PC-9 (cell line): ENCODE measurements at regions not wholly inside any gene's neighbourhood (a gene's known extent, or its start where the extent isn't known, plus 50 kb on each side); places are given as distances from the start of the nearest gene placed in this dataset.

Source experiments
- EZH2 ChIP-seq: fragments of 200-600 bp; sonication (generic); IDR thresholded peaks from 2 replicates; pipeline ENCODE4 v1.8.0; 2017; ENCODE audit warnings: antibody characterized with exemption, low read depth
- TF ChIP-seq, protein P1 (sequence below): fragments of 200-600 bp; sonication (generic); conservative IDR thresholded peaks from 2 replicates; pipeline ENCODE4 v1.6.1; 2017; ENCODE audit warnings: mixed run types, antibody characterized with exemption, mild to moderate bottlenecking, moderate library complexity

DNA sequence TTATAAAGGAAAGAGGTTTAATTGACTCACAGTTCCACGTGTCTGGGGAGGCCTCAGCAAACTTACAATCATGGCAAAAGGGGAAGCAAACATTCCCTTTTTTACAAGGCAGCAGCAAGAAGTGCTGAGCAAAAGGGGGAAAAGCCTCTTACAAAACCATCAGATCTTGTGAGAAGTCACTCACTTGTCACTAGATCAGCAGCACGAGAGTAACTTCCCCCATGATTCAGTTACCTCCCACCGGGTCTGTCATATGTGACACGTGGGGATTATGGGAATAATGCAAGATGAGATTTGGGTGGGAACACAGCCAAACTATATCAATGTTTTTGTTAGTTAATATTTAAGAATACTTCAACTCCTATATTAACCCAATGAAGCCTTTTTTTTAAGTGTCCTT lies 275.2 kb upstream of the CDH9 start:
- TF ChIP-seq, protein P1, sequence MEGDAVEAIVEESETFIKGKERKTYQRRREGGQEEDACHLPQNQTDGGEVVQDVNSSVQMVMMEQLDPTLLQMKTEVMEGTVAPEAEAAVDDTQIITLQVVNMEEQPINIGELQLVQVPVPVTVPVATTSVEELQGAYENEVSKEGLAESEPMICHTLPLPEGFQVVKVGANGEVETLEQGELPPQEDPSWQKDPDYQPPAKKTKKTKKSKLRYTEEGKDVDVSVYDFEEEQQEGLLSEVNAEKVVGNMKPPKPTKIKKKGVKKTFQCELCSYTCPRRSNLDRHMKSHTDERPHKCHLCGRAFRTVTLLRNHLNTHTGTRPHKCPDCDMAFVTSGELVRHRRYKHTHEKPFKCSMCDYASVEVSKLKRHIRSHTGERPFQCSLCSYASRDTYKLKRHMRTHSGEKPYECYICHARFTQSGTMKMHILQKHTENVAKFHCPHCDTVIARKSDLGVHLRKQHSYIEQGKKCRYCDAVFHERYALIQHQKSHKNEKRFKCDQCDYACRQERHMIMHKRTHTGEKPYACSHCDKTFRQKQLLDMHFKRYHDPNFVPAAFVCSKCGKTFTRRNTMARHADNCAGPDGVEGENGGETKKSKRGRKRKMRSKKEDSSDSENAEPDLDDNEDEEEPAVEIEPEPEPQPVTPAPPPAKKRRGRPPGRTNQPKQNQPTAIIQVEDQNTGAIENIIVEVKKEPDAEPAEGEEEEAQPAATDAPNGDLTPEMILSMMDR = no peak
- TF ChIP-seq EZH2 = no peak
